ENCODE measurements at regions not wholly inside any gene's neighbourhood (a gene's known extent, or its start where the extent isn't known, plus 50 kb on each side); places are given as distances from the start of the nearest gene placed in this dataset.
A peak's percentile ranks its signal among the peaks of the same experiment; 100 is the strongest.

GRCh38 chr3:164577667-164578210 is 500.6 kb downstream of the SI start:
- no peaks in the 10 kb centered on the region for H3K9me3 ChIP-seq (ENCODE audit: control insufficient read depth, low read length)
- no peaks in the 10 kb centered on the region for H3K27me3 ChIP-seq (ENCODE audit: control insufficient read depth, insufficient read depth)
- no peak overlapping the region for H3K27ac ChIP-seq (ENCODE audit: low read length)
- 90% methylated on average over 2 of the region's 2 CpGs for WGBS
- no peak for ATAC-seq
- DNase-seq: no peak
- intact Hi-C loops (cut with DNase I): no loop called here
- no peaks in the 10 kb centered on the region for H3K4me1 ChIP-seq (ENCODE audit: control insufficient read depth, insufficient read depth, low read length)
- no peak overlapping the region for H3K4me3 ChIP-seq (ENCODE audit: low read length)

GRCh38 chr3:164572436-164572835 is 505.9 kb downstream of the SI start:
- 81% methylated on average over 4 of the region's 4 CpGs for WGBS
- DNase-seq (no peak), ATAC-seq (no peak)
- no peaks in the 10 kb centered on the region for H3K9me3 ChIP-seq (ENCODE audit: control insufficient read depth, low read length)
- intact Hi-C loops (cut with DNase I): no loop called here
- no peaks in the 10 kb centered on the region for H3K27me3 ChIP-seq (ENCODE audit: control insufficient read depth, insufficient read depth)
- H3K27ac ChIP-seq (ENCODE audit: low read length): no peak overlapping the region
- no peak overlapping the region for H3K4me3 ChIP-seq (ENCODE audit: low read length)
- no peaks in the 10 kb centered on the region for H3K4me1 ChIP-seq (ENCODE audit: control insufficient read depth, insufficient read depth, low read length)

- Histone ChIP-seq H3K4me3 (ENCODE audit: low read length) (no peak overlapping the region), H3K4me1 (ENCODE audit: control insufficient read depth, insufficient read depth, low read length) (no peaks in the 10 kb centered on the region)
Measured at GRCh38 chr3:164550857-164551256, 527.4 kb downstream of the SI start.

GRCh38 chr3:164539215-164539614 is 539.1 kb downstream of the SI start:
- no peak overlapping the region for H3K4me3 ChIP-seq (ENCODE audit: low read length)
- H3K27me3 ChIP-seq (ENCODE audit: control insufficient read depth, insufficient read depth): no peaks in the 10 kb centered on the region
- no peak overlapping the region for H3K27ac ChIP-seq (ENCODE audit: low read length)
- H3K9me3 ChIP-seq (ENCODE audit: control insufficient read depth, low read length): no peaks in the 10 kb centered on the region
- no peaks in the 10 kb centered on the region for H3K4me1 ChIP-seq (ENCODE audit: control insufficient read depth, insufficient read depth, low read length)
- intact Hi-C loops (cut with DNase I): no loop called here
- WGBS: 33% methylated on average over 2 of the region's 2 CpGs
- DNase-seq: no peak
- ATAC-seq: no peak

More at GRCh38 chr3:164550857-164551256, 527.4 kb downstream of the SI start:
- H3K27ac ChIP-seq (ENCODE audit: low read length): no peak overlapping the region
- H3K9me3 ChIP-seq (ENCODE audit: control insufficient read depth, low read length): no peaks in the 10 kb centered on the region
- intact Hi-C loops (cut with DNase I): no loop called here
- no peak for ATAC-seq
- DNase-seq: no peak
- no peaks in the 10 kb centered on the region for H3K27me3 ChIP-seq (ENCODE audit: control insufficient read depth, insufficient read depth)

GRCh38 chr3:164537485-164537884 is 540.8 kb downstream of the SI start:
- Histone ChIP-seq H3K9me3 (ENCODE audit: control insufficient read depth, low read length) (no peaks in the 10 kb centered on the region), H3K27ac (ENCODE audit: low read length) (no peak overlapping the region), H3K4me1 (ENCODE audit: control insufficient read depth, insufficient read depth, low read length) (no peaks in the 10 kb centered on the region), H3K4me3 (ENCODE audit: low read length) (no peak overlapping the region), H3K27me3 (ENCODE audit: control insufficient read depth, insufficient read depth) (no peaks in the 10 kb centered on the region)
- DNase-seq (no peak), ATAC-seq (no peak)
- intact Hi-C loops (cut with DNase I): no loop called here

- H3K27ac ChIP-seq (ENCODE audit: low read length): no peak overlapping the region
- intact Hi-C loops (cut with DNase I): no loop called here
- 86% methylated on average over 3 of the region's 3 CpGs for WGBS
- no peak for DNase-seq
- H3K4me1 ChIP-seq (ENCODE audit: control insufficient read depth, insufficient read depth, low read length): no peaks in the 10 kb centered on the region
- no peak overlapping the region for H3K4me3 ChIP-seq (ENCODE audit: low read length)
- no peak for ATAC-seq
- H3K9me3 ChIP-seq (ENCODE audit: control insufficient read depth, low read length): no peaks in the 10 kb centered on the region
- no peaks in the 10 kb centered on the region for H3K27me3 ChIP-seq (ENCODE audit: control insufficient read depth, insufficient read depth)
Measured at GRCh38 chr3:164533275-164533674, 545.0 kb downstream of the SI start.

GRCh38 chr3:164526250-164526649 is 552.0 kb downstream of the SI start:
- Histone ChIP-seq H3K4me1 (ENCODE audit: control insufficient read depth, insufficient read depth, low read length) (no peaks in the 10 kb centered on the region), H3K27me3 (ENCODE audit: control insufficient read depth, insufficient read depth) (no peaks in the 10 kb centered on the region), H3K27ac (ENCODE audit: low read length) (no peak overlapping the region), H3K9me3 (ENCODE audit: control insufficient read depth, low read length) (no peaks in the 10 kb centered on the region), H3K4me3 (ENCODE audit: low read length) (no peak overlapping the region)
- intact Hi-C loops (cut with DNase I): no loop called here
- WGBS: 71% methylated on average over 2 of the region's 2 CpGs
- ATAC-seq (no peak), DNase-seq (no peak)

- Histone ChIP-seq H3K4me1 (ENCODE audit: control insufficient read depth, insufficient read depth, low read length) (no peaks in the 10 kb centered on the region), H3K4me3 (ENCODE audit: low read length) (no peak overlapping the region), H3K27me3 (ENCODE audit: control insufficient read depth, insufficient read depth) (no peaks in the 10 kb centered on the region), H3K9me3 (ENCODE audit: control insufficient read depth, low read length) (no peaks in the 10 kb centered on the region), H3K27ac (ENCODE audit: low read length) (no peak overlapping the region)
- ATAC-seq: no peak
- intact Hi-C loops (cut with DNase I): no loop called here
- DNase-seq: no peak
Measured at GRCh38 chr3:164524201-164524600, 554.1 kb downstream of the SI start.

- Histone ChIP-seq H3K9me3 (ENCODE audit: control insufficient read depth, low read length) (no peaks in the 10 kb centered on the region), H3K4me1 (ENCODE audit: control insufficient read depth, insufficient read depth, low read length) (no peaks in the 10 kb centered on the region), H3K27me3 (ENCODE audit: control insufficient read depth, insufficient read depth) (no peaks in the 10 kb centered on the region), H3K27ac (ENCODE audit: low read length) (no peak overlapping the region), H3K4me3 (ENCODE audit: low read length) (no peak overlapping the region)
- intact Hi-C loops (cut with DNase I): no loop called here
- DNase-seq (peak in 2 of 3 donors; percentile 22 to 29), ATAC-seq (peak in 1 of 2 donors; percentile 31)
- 86% methylated on average over 6 of the region's 6 CpGs for WGBS
Measured at GRCh38 chr3:164522073-164522763, 556.1 kb downstream of the SI start.

GRCh38 chr3:164521644-164522043 is 556.7 kb downstream of the SI start:
- ATAC-seq (no peak), DNase-seq (no peak)
- no peaks in the 10 kb centered on the region for H3K4me1 ChIP-seq (ENCODE audit: control insufficient read depth, insufficient read depth, low read length)
- 64% methylated on average over 2 of the region's 2 CpGs for WGBS
- H3K27ac ChIP-seq (ENCODE audit: low read length): no peak overlapping the region
- no peaks in the 10 kb centered on the region for H3K9me3 ChIP-seq (ENCODE audit: control insufficient read depth, low read length)
- H3K27me3 ChIP-seq (ENCODE audit: control insufficient read depth, insufficient read depth): no peaks in the 10 kb centered on the region
- intact Hi-C loops (cut with DNase I): no loop called here
- H3K4me3 ChIP-seq (ENCODE audit: low read length): no peak overlapping the region

- Histone ChIP-seq H3K27me3 (ENCODE audit: control insufficient read depth, insufficient read depth) (no peaks in the 10 kb centered on the region), H3K27ac (ENCODE audit: low read length) (no peak overlapping the region), H3K4me1 (ENCODE audit: control insufficient read depth, insufficient read depth, low read length) (no peaks in the 10 kb centered on the region), H3K4me3 (ENCODE audit: low read length) (no peak overlapping the region), H3K9me3 (ENCODE audit: control insufficient read depth, low read length) (no peaks in the 10 kb centered on the region)
- DNase-seq: peak in 1 of 3 donors; percentile 17
- no peak for ATAC-seq
- WGBS: 80% methylated on average over 4 of the region's 4 CpGs
- intact Hi-C loops (cut with DNase I): no loop called here
Measured at GRCh38 chr3:164521139-164521538, 557.2 kb downstream of the SI start.

- no peaks in the 10 kb centered on the region for H3K4me1 ChIP-seq (ENCODE audit: control insufficient read depth, insufficient read depth, low read length)
- no peak overlapping the region for H3K4me3 ChIP-seq (ENCODE audit: low read length)
- H3K27me3 ChIP-seq (ENCODE audit: control insufficient read depth, insufficient read depth): no peaks in the 10 kb centered on the region
- H3K27ac ChIP-seq (ENCODE audit: low read length): no peak overlapping the region
- no peaks in the 10 kb centered on the region for H3K9me3 ChIP-seq (ENCODE audit: control insufficient read depth, low read length)
- peak in 1 of 3 donors; percentile 20 for DNase-seq
- no peak for ATAC-seq
- intact Hi-C loops (cut with DNase I): no loop called here
- 74% methylated on average over 5 of the region's 5 CpGs for WGBS
Measured at GRCh38 chr3:164515256-164515655, 563.0 kb downstream of the SI start.

Measured in right cardiac atrium (tissue), 5 donors.